GM18505 (cell line): ENCODE measurements at regions not wholly inside any gene's neighbourhood (a gene's known extent, or its start where the extent isn't known, plus 50 kb on each side); places are given as distances from the start of the nearest gene placed in this dataset.
"Not testable (repeated sequence)": the region's sequence is repeated elsewhere in the genome, so short reads cannot be mapped to it uniquely, and the experiment has no call there.

Experiments
- ATAC-seq: cut with Tn5 transposase; IDR thresholded peaks from one replicate; pipeline ENCODE4 v1.9.1; 2021; ENCODE audit not compliant: unreplicated experiment
- POLR2A ChIP-seq: IDR thresholded peaks from 4 replicates; pipeline ENCODE4 v1.6.1; 2011; ENCODE audit warnings: borderline replicate concordance; ENCODE audit not compliant: insufficient read depth, insufficient read length; ENCODE audit errors: extremely low read depth

GRCh38 chr3:110504401-110504800, 567.2 kb upstream of the NECTIN3 start:
- ATAC-seq: no peak
- no peak for TF ChIP-seq POLR2A

GRCh38 chr3:110504901-110505300, 566.7 kb upstream of the NECTIN3 start:
- ATAC-seq: no peak
- no peak for TF ChIP-seq POLR2A

- TF ChIP-seq POLR2A: no peak
- no peak for ATAC-seq
Observed at GRCh38 chr3:110506890-110507289, 564.7 kb upstream of the NECTIN3 start.

GRCh38 chr3:110507570-110507969, 564.0 kb upstream of the NECTIN3 start:
- not testable (repeated sequence) for ATAC-seq

GRCh38 chr3:110512961-110513360, 558.7 kb upstream of the NECTIN3 start:
- TF ChIP-seq POLR2A: no peak
- ATAC-seq: no peak

GRCh38 chr3:110518031-110518430, 553.6 kb upstream of the NECTIN3 start:
- ATAC-seq: no peak
- no peak for TF ChIP-seq POLR2A

GRCh38 chr3:110519071-110519470, 552.5 kb upstream of the NECTIN3 start:
- no peak for ATAC-seq
- TF ChIP-seq POLR2A: no peak

- TF ChIP-seq POLR2A: no peak
Observed at GRCh38 chr3:110521019-110521418, 550.6 kb upstream of the NECTIN3 start.

GRCh38 chr3:110525558-110526064, 546.0 kb upstream of the NECTIN3 start:
- not testable (repeated sequence) for ATAC-seq

More at GRCh38 chr3:110521019-110521418, 550.6 kb upstream of the NECTIN3 start:
- no peak for ATAC-seq

GRCh38 chr3:110526777-110527727, 544.6 kb upstream of the NECTIN3 start:
- TF ChIP-seq POLR2A: no peak
- no peak for ATAC-seq

- TF ChIP-seq POLR2A: no peak
- ATAC-seq: no peak
Observed at GRCh38 chr3:110528305-110529121, 543.1 kb upstream of the NECTIN3 start.

GRCh38 chr3:110530902-110531301, 540.7 kb upstream of the NECTIN3 start:
- TF ChIP-seq POLR2A: no peak
- no peak for ATAC-seq

- ATAC-seq: no peak
- TF ChIP-seq POLR2A: no peak
Observed at GRCh38 chr3:110533089-110533488, 538.5 kb upstream of the NECTIN3 start.

- TF ChIP-seq POLR2A: no peak
- ATAC-seq: no peak
Observed at GRCh38 chr3:110542552-110543150, 529.0 kb upstream of the NECTIN3 start.

GRCh38 chr3:110544730-110545129, 526.9 kb upstream of the NECTIN3 start:
- TF ChIP-seq POLR2A: no peak
- ATAC-seq: no peak
